Right lung (tissue), 2 donors: ENCODE measurements at regions not wholly inside any gene's neighbourhood (a gene's known extent, or its start where the extent isn't known, plus 50 kb on each side); places are given as distances from the start of the nearest gene placed in this dataset.

ENCODE experiments used
- DNase-seq, 2 donors: peaks; one replicate each; pipeline ENCODE4 v3.0.0-alpha.2; 2013

- no peak for DNase-seq
Observed at GRCh38 chr20:43863821-43864544, 50.7 kb upstream of the TOX2 start.

- DNase-seq, result no peak
Observed at GRCh38 chr20:43863330-43863729, 51.3 kb upstream of the TOX2 start.

- no peak for DNase-seq
Observed at GRCh38 chr20:43862438-43862837, 52.2 kb upstream of the TOX2 start.

GRCh38 chr20:43859994-43860393 is 54.7 kb upstream of the TOX2 start:
- DNase-seq, result no peak

- DNase-seq, result no peak
Observed at GRCh38 chr20:43857932-43858331, 56.7 kb upstream of the TOX2 start.

GRCh38 chr20:43857127-43857526 is 57.5 kb upstream of the TOX2 start:
- DNase-seq, result no peak

GRCh38 chr20:43855803-43856202 is 58.8 kb upstream of the TOX2 start:
- no peak for DNase-seq

GRCh38 chr20:43853918-43854317 is 60.7 kb upstream of the TOX2 start:
- DNase-seq, result no peak

GRCh38 chr20:43853174-43853803 is 61.4 kb upstream of the TOX2 start:
- DNase-seq, result no peak

GRCh38 chr20:43849496-43850186 is 65.0 kb upstream of the TOX2 start:
- peak; percentile 14 to 28 for DNase-seq

- DNase-seq, result no peak
Observed at GRCh38 chr20:43846516-43846905, 68.1 kb upstream of the TOX2 start.

- peak; percentile 60 to 76 for DNase-seq
Observed at GRCh38 chr20:43844778-43845614, 69.7 kb upstream of the TOX2 start.

GRCh38 chr20:43843965-43844660 is 70.5 kb upstream of the TOX2 start:
- DNase-seq, result no peak

- DNase-seq, result no peak
Observed at GRCh38 chr20:43843096-43843964, 71.3 kb upstream of the TOX2 start.

GRCh38 chr20:43842126-43843020 is 72.3 kb upstream of the TOX2 start:
- DNase-seq, result no peak

- no peak for DNase-seq
Observed at GRCh38 chr20:43840382-43841070, 74.1 kb upstream of the TOX2 start.

- no peak for DNase-seq
Observed at GRCh38 chr20:43839793-43840199, 74.9 kb upstream of the TOX2 start.

- no peak for DNase-seq
Observed at GRCh38 chr20:43838703-43839060, 76.0 kb upstream of the TOX2 start.
